CD4-positive, alpha-beta T cell (primary cell): ENCODE measurements at regions not wholly inside any gene's neighbourhood (a gene's known extent, or its start where the extent isn't known, plus 50 kb on each side); places are given as distances from the start of the nearest gene placed in this dataset.

Source experiments
- ATAC-seq: fragments of 200-7000 bp; cut with Tn5 transposase; one replicate; pipeline ENCODE4 v1.10.0; 2022; ENCODE audit warnings: mild to moderate bottlenecking; ENCODE audit not compliant: poor library complexity
- CTCF ChIA-PET: fragments of 350-600 bp; sonication (Branson Sonifier 250); formaldehyde crosslinking; loops from one replicate; lab custom pipeline; 2021; ENCODE audit warnings: antibody characterized with exemption, inconsistent platforms; lab: Charles Lee
- POLR2A ChIA-PET: fragments of 350-600 bp; sonication (Branson Sonifier 250); formaldehyde crosslinking; loops from one replicate; lab custom pipeline; 2021; ENCODE audit warnings: antibody characterized with exemption, inconsistent platforms; lab: Charles Lee
- DNase-seq, 14 experiments: peaks; one replicate each; pipeline ENCODE4 v3.0.0-alpha.2; 2013 to 2020; ENCODE audit warnings: mixed read lengths in 2 of 14
- H3K27ac ChIP-seq, 2 donors: one replicate each; pipeline versions ENCODE4 v1.5.1 to v1.7.0; 2013; ENCODE audit warnings: low read length in 2 of 2, low read depth in 1 of 2, mild to moderate bottlenecking in 1 of 2
- H3K27me3 ChIP-seq, 2 experiments: 1 replicate in 1 of 2; 2 replicates in 1 of 2; pipeline versions ENCODE4 v1.6.1 to v1.7.0; 2013; ENCODE audit warnings: low read length in 2 of 2, control low read depth in 1 of 2, mild to moderate bottlenecking in 1 of 2, moderate library complexity in 1 of 2; ENCODE audit not compliant: insufficient read depth in 2 of 2, control insufficient read depth in 1 of 2
- H3K36me3 ChIP-seq: one replicate; pipeline ENCODE4 v1.6.1; 2013; ENCODE audit warnings: low read length, control low read depth; ENCODE audit not compliant: insufficient read depth
- H3K4me1 ChIP-seq: one replicate; pipeline ENCODE4 v1.6.1; 2013; ENCODE audit warnings: low read length, control low read depth; ENCODE audit not compliant: insufficient read depth
- H3K4me3 ChIP-seq: one replicate; pipeline ENCODE4 v1.5.1; 2013; ENCODE audit warnings: mild to moderate bottlenecking, low read length, moderate library complexity
- H3K9me3 ChIP-seq, 2 experiments: 1 replicate in 1 of 2; 2 replicates in 1 of 2; pipeline versions ENCODE4 v1.6.1 to v1.7.0; 2013; ENCODE audit warnings: low read length in 2 of 2, mild to moderate bottlenecking in 2 of 2, control low read depth in 1 of 2, moderate library complexity in 1 of 2; ENCODE audit not compliant: control insufficient read depth in 1 of 2, insufficient read depth in 1 of 2
- H3K27ac Mint-ChIP-seq: one replicate; pipeline ENCODE4 v1.8.0; 2020; ENCODE audit warnings: mixed read lengths
- H3K27me3 Mint-ChIP-seq: one replicate; pipeline ENCODE4 v1.8.0; 2021; ENCODE audit warnings: mixed read lengths
- H3K36me3 Mint-ChIP-seq: one replicate; pipeline ENCODE4 v1.8.0; 2021; ENCODE audit warnings: low read depth, mixed read lengths
- H3K4me1 Mint-ChIP-seq: one replicate; pipeline ENCODE4 v1.8.0; 2021; ENCODE audit warnings: low read depth, mixed read lengths
- H3K4me3 Mint-ChIP-seq: one replicate; pipeline ENCODE4 v1.8.0; 2020; ENCODE audit warnings: mild to moderate bottlenecking, mixed read lengths
- H3K9me3 Mint-ChIP-seq: one replicate; pipeline ENCODE4 v1.8.0; 2020; ENCODE audit warnings: mixed read lengths
- intact Hi-C, 2 experiments: fragments of 100-400 bp; cut with DNase I in 1 of 2; cut with micrococcal nuclease in 1 of 2; formaldehyde crosslinking; loops; one replicate each; pipeline versions ENCODE4 v1.15.1 to v1.9.0; 2023 to 2025; cut with DNase I, micrococcal nuclease
- TF ChIP-seq, protein P1 (sequence below): fragments of 200-600 bp; IDR thresholded peaks from one replicate; pipeline ENCODE4 v1.8.0; 2022; ENCODE audit warnings: antibody characterized with exemption, mild to moderate bottlenecking

DNA sequence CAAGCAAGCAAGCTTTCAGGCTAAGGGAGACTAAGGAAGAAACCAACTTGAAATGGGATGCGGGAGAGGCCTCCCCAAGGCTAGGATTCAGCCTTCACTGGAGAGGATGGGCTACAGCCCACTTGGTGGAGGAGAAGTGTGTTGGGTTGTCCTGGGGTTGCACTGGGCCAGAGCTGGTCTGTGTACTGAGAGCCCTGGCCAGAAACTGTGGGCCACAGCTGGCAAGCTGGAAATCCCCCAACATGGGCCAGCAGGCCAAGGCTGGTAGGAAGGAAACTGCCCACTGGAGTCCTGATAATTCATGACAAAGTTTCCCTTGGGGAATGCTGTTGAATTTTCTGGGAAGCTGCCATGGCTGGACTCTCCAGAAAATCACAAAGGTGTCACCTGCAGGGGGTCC, 188.0 kb upstream of the S100G start:
- H3K36me3 ChIP-seq: no peaks in the 10 kb centered on the region
- Mint-ChIP-seq H3K4me1 (no peaks in the 10 kb centered on the region), H3K9me3 (no peaks in the 10 kb centered on the region), H3K4me3 (no peak overlapping the region), H3K27ac (no peak overlapping the region), H3K36me3 (no peaks in the 10 kb centered on the region), H3K27me3 (no peaks in the 10 kb centered on the region)
- intact Hi-C loops: no loop called here
- TF ChIP-seq, protein P1, sequence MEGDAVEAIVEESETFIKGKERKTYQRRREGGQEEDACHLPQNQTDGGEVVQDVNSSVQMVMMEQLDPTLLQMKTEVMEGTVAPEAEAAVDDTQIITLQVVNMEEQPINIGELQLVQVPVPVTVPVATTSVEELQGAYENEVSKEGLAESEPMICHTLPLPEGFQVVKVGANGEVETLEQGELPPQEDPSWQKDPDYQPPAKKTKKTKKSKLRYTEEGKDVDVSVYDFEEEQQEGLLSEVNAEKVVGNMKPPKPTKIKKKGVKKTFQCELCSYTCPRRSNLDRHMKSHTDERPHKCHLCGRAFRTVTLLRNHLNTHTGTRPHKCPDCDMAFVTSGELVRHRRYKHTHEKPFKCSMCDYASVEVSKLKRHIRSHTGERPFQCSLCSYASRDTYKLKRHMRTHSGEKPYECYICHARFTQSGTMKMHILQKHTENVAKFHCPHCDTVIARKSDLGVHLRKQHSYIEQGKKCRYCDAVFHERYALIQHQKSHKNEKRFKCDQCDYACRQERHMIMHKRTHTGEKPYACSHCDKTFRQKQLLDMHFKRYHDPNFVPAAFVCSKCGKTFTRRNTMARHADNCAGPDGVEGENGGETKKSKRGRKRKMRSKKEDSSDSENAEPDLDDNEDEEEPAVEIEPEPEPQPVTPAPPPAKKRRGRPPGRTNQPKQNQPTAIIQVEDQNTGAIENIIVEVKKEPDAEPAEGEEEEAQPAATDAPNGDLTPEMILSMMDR: no peak
- H3K4me1 ChIP-seq: no peaks in the 10 kb centered on the region
- H3K27me3 ChIP-seq: no peaks in the 10 kb centered on the region
- ATAC-seq (no peak), DNase-seq (no peak)
- POLR2A ChIA-PET: no interaction called here
- CTCF ChIA-PET: no interaction called here
- no peak overlapping the region for H3K27ac ChIP-seq
- no peaks in the 10 kb centered on the region for H3K9me3 ChIP-seq
- H3K4me3 ChIP-seq: no peak overlapping the region

DNA sequence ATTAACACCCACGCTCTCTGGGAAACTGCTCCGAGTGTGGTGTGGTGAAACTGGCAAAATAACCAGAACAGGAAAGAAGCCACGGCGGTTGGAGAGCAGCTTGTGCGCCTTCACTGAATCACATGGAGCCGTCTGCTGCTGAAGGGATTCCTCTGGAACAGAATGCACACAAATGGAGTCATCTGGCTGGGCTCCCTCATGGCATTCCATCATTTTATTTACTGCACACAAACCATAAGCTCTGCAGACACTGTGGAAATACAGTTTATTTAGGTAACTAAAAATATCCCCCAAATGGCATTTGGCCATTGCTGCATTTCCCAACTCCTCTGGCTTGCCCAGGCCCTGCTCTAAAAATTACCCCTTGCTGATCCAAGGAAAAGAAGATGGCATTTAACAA, 187.0 kb upstream of the S100G start:
- TF ChIP-seq, protein P1: no peak
- ChIA-PET CTCF (no interaction called here), POLR2A (no interaction called here)

DNA sequence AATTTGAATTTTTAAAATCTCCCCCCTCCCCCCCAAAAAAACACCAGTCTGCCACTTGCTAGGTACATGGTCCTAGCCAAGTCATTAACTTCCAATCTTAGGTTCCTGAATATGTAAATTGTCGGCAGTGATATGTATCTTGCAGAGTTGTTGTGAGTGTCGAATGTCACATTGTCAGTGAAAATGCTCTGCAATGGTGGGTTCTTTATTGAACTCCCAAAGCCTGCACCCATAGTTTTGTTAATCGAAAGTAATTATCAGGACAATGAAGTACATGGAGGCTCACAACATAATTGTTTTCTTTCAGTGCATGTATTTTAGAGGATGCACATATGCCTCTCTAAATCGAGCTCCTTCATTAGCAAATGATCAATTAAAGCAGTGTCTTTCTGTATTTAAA, 185.6 kb upstream of the S100G start:
- ATAC-seq (no peak), DNase-seq (no peak)
- Histone ChIP-seq H3K4me3 (no peak overlapping the region), H3K4me1 (no peaks in the 10 kb centered on the region), H3K9me3 (no peaks in the 10 kb centered on the region), H3K36me3 (no peaks in the 10 kb centered on the region), H3K27ac (no peak overlapping the region), H3K27me3 (no peaks in the 10 kb centered on the region)
- intact Hi-C loops: no loop called here
- H3K36me3 Mint-ChIP-seq: no peaks in the 10 kb centered on the region
- H3K4me1 Mint-ChIP-seq: no peaks in the 10 kb centered on the region
- ChIA-PET CTCF (no interaction called here), POLR2A (no interaction called here)
- no peaks in the 10 kb centered on the region for H3K9me3 Mint-ChIP-seq
- TF ChIP-seq, protein P1: no peak
- H3K4me3 Mint-ChIP-seq: no peak overlapping the region
- H3K27ac Mint-ChIP-seq: no peak overlapping the region
- H3K27me3 Mint-ChIP-seq: no peaks in the 10 kb centered on the region

More for the DNA sequence above, 187.0 kb upstream of the S100G start:
- Mint-ChIP-seq H3K4me3 (no peak overlapping the region), H3K9me3 (no peaks in the 10 kb centered on the region), H3K4me1 (no peaks in the 10 kb centered on the region), H3K27ac (no peak overlapping the region), H3K27me3 (no peaks in the 10 kb centered on the region), H3K36me3 (no peaks in the 10 kb centered on the region)
- H3K4me3 ChIP-seq: no peak overlapping the region
- ATAC-seq (no peak), DNase-seq (no peak)
- no peaks in the 10 kb centered on the region for H3K4me1 ChIP-seq
- H3K27ac ChIP-seq: no peak overlapping the region
- no peaks in the 10 kb centered on the region for H3K9me3 ChIP-seq
- no peaks in the 10 kb centered on the region for H3K36me3 ChIP-seq
- intact Hi-C loops: no loop called here
- H3K27me3 ChIP-seq: no peaks in the 10 kb centered on the region
